Activated CD4-positive, CD25-positive, alpha-beta regulatory T cell treated with anti-CD3 and anti-CD28 coated beads, Interleukin-2, amount 50 U/mL, for 72 hours (primary cell): ENCODE measurements at regions not wholly inside any gene's neighbourhood (a gene's known extent, or its start where the extent isn't known, plus 50 kb on each side); places are given as distances from the start of the nearest gene placed in this dataset.

ENCODE experiments used
- DNase-seq: peaks from one replicate; pipeline ENCODE4 v3.0.0; 2021

GRCh38 chr13:34004676-34005075 lies 186.7 kb downstream of the RFC3 start:
- no peak for DNase-seq

- DNase-seq: no peak
Observed at GRCh38 chr13:34006011-34006410, 188.1 kb downstream of the RFC3 start.

GRCh38 chr13:34011552-34012085 lies 193.7 kb downstream of the RFC3 start:
- no peak for DNase-seq

GRCh38 chr13:34012382-34012781 lies 194.4 kb downstream of the RFC3 start:
- no peak for DNase-seq

- DNase-seq: no peak
Observed at GRCh38 chr13:34013061-34013460, 195.1 kb downstream of the RFC3 start.

DNA sequence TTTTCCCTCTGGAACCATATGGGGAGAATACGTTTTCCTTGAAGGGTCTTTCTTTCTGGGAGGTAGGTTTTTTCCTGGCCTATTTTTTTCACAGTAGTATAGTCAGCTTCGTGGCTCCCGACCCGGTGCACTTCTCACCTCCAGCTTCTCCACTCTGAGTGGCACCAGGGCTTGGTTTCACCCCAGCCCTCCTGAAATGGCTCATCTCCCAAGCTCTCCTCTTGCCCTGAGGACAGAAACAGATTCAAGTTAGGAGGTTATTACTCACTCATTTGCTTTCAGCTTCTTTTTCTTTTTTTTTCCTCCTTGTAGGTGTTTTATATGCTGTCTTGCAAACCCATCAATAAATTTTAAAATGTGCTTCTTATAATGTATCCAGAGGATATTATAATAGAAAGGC lies 199.3 kb downstream of the RFC3 start:
- DNase-seq: no peak

DNA sequence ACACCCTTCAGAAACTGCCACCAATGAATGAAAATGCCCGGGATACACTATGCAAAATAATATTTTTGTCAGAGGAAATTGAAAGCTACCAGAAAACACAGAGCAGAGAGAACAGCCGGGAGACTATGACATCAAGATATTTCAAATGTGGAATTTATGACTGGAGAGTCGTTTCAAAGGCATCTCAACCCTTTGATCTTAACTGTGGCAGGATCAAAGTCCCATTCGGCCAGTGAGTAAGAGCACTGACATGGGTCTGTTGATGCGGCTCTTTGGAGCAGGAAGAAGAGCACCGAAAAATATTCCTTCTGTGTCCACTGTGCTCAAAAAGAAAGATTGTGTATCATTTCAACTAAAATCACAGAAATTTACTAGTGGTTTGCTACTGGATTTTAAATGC lies 201.9 kb downstream of the RFC3 start:
- no peak for DNase-seq

DNA sequence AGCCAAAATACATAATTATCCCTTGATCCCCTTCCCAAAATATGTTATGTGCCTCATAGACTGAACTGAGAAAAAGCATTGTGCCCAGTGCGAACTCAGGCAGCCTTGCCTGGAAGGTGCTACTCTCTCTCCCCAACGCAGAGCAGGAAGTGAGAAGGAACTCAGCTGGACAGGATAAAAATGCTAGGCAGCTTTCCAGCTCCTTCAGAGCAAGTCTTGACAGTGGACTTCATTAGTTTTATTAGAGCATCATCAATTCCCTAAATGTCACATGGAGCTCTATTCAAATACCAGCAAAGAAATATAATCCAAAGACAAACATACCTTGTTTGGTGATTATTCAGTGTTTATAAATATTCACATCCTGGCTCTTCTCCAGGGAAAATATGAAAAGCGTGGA lies 202.4 kb downstream of the RFC3 start:
- DNase-seq: no peak

DNA sequence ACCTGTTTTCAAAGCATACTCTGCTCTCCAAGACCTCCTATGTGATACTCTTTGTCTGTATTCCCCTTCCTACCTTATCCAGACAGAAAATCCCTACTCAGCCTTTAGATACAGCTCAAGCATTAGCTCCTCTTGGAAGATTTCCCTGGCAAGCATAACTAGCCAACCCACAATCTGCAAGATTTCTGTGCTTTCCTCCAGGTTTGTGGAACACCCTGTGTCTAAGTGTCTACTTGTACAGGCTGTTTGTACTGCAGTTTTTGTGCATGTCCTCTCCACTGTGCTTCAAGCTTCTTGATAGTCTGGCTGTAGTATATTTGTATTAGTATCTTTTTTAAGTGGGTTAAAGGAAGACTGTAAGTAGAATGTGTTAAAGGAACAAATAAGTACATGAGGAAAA lies 203.7 kb downstream of the RFC3 start:
- DNase-seq: no peak

DNA sequence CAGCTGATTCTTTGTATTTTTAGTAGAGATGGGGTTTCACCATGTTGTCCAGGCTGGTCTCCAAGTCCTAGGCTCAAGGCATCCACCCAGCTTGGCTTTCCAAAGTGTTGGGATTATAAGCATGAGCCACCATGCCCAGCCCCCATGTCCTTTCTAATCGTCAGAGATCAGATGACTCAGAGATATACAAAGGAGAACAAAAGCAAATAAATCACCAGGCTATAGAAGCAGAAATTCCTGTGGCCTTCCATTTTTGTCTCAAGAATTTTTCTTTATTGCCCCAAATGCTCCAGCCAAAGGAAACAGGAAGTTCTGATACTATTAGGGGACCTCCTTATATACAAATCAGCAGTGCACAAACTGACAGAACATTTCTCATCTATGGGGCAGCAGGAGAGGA lies 207.8 kb downstream of the RFC3 start:
- DNase-seq: no peak

DNA sequence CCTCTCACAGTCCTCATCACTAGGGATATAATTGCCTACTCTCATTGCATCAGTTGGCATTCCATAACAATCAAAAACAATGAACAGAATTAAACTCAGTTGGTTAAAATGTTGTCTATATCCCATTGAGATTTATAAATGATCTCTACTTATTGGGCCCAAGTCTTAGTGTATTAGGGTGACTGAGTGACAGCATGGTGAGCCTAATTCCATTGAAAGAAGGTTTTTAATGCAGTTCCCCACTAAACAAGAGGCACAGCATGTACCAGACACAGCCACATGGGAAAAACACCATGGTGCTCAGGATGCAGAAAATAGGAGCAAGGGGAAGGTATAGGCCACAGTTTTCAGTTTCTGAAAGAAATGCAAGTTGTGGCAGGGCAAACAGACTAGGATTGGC lies 208.4 kb downstream of the RFC3 start:
- DNase-seq: no peak

- no peak for DNase-seq
Observed at GRCh38 chr13:34028496-34029442, 210.8 kb downstream of the RFC3 start.

DNA sequence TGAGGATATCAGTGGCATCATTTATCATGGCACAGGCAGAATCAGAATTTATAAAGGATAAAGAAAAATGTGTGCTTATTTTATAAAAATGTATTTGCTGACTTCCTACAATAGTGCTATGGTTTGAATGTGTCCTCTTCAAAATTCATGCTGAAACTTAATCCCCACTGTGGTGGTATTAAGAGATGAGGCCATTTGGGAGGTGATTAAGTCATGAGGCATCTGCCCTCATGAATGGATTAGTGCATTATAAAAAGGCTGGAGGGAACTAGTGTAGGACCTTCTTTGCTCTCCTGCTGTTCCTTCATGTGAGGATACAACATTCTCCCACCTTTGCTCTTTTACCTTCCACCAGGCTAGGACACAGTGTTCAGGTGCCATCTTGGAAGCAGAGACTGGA lies 212.8 kb downstream of the RFC3 start:
- DNase-seq: no peak

DNA sequence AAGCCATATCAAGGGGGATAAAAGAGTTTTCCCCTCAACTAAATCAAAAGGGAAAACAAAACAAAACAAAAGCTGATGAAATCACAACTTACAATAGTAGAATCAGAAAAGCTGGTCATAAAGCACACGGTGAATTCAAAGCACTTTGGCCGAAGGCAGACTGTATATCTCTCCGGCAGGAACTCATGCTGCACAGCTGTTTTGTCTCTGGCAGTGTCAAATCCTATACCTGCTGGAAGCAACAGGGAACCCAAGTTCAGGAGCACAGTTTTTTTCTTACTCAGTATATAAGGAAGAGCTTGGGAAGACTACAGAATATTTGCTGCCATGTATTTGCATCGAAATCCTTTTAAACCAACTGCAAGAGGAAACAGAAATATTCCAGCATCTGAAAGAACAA lies 213.7 kb downstream of the RFC3 start:
- DNase-seq: no peak

DNA sequence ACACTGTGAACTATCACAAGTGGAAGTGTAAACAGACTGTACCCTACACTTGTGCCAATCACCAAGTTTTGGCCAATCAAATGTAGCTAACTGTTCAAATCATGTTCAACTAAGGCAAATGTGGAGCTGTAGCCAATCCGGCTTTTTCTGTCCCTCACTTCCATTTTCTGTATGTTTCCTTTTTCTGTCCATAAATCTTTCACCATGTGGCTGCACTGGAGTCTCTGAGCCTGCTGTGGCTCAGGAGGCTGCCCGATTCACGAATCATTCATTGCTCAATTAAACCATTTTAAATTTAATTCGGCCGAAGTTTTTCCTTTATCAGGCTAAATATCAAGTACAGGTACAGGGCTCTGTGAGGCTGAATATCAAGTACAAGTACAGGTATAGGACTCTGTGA lies 216.5 kb downstream of the RFC3 start:
- no peak for DNase-seq

GRCh38 chr13:34035178-34035577 lies 217.2 kb downstream of the RFC3 start:
- DNase-seq: no peak

DNA sequence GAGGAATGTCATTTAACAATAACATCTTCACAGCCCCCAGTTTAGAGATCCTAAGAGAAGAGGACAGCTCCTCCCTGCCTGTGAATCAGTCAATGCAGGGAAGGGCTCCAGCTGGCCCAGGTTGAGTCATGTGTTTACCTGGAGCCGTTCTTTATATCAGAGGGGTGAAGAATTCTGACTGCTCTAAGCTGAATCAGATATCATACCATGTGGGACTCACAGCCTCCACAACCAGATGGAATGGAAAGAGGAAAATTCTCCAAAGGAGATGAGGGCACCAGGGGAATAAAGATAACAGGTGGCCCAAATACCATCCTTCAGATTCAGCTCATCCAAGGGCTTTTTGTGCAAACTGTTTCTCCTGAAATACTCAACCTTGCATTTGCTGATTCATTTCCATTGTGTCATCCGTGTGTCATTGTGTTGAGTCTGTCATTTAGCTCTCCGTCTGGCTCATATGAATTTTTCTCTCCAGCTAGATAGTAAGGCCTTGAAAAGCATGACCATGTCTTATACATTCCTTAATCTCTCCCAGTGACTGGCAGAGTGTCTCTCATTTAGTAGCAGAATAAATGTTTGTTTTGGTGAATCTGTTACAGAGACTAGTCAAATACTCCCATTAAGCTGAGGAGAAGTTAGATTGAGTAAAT lies 217.9 kb downstream of the RFC3 start:
- no peak for DNase-seq

DNA sequence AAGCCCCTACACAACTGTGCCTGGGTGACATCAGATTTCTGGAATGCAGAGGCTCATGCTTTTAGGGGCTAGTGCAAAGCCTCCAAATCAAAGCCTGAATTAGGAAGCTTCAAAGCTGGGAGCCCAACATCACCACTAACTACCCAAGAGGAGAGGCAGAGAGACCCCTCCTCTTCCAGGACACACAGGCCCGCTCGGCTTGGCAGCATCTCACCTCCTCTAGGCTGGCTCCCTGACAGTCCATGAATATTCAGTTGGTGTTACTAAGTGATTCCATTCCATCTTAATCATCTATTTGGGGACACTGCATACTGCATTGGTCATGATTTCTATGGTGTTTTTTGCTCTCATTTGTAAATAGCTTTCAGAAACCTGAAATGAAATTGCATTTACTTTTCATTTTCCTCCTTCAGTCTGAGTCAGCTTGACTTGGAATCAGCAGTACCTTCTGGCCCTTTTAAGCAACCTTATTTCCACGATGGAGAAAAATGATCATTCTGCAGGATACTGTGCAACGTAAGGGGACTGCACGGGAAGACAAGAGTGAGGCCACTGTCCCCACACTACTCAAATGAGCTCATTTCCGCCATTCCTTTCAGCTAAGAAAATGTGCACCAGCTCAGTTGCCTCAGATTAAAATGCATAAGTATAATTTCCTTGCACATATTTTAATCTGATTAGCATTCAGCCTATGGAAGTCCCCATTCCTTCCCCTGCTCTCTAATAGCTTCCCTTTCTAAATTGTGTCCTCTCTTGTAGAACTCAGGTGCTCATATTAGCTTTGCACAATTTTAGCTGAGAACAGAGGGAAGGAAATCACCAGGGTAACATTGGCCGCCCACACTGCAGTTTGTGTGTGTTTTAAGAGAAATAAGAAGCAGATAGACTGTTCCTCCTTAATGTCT lies 219.9 kb downstream of the RFC3 start:
- no peak for DNase-seq

- no peak for DNase-seq
Observed at GRCh38 chr13:34038541-34039068, 220.7 kb downstream of the RFC3 start.

GRCh38 chr13:34039678-34040077 lies 221.7 kb downstream of the RFC3 start:
- DNase-seq: no peak

GRCh38 chr13:34040863-34041262 lies 222.9 kb downstream of the RFC3 start:
- DNase-seq: no peak

DNA sequence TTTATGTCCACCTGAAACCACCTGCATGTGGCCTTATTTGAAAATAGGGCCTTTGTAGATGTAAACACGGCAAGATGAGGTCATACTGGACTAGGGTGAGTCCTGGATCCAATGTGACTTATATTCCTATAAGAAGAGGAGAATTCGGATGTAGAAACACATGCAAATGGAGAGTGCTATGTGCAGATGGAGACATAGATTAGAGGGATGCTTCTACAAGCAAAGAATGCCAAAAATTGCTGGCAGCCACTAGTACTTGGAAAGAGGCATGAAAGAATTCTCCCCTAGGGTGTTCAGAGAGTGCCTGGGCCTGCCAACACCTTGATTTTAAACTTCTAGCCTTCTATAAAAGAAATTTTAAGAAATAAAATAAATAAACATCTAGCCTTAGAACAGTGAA lies 226.1 kb downstream of the RFC3 start:
- DNase-seq: no peak

DNA sequence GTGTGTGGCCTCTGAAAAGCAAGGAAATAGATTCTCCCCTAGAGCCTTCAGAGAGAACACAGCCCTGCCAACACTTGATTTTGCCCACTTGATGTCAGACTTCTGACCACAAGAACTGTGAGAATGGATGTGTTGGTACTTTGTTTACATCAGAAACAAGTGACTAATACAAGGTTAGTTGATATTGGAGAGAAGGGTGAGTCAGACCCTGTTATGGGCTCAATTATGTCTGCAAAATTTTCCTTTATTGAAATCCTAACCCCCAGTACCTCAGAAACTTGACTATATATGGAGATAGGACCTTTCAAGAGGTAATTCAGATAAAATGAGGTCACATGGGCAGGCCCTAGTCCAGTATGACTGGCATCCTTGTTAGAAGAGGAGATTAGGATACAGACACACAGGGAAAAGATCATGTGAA lies 226.7 kb downstream of the RFC3 start:
- no peak for DNase-seq
